Activated CD4-positive, alpha-beta T cell treated with anti-CD3 and anti-CD28 coated beads, Interleukin-10, Interleukin-2, amounts not matched to agents 100 ng/mL and 50 ng/mL, durations not matched to agents 16 hours and 8 hours (primary cell): ENCODE measurements at regions not wholly inside any gene's neighbourhood (a gene's known extent, or its start where the extent isn't known, plus 50 kb on each side); places are given as distances from the start of the nearest gene placed in this dataset.

Source experiments
- DNase-seq: peaks from one replicate; pipeline ENCODE4 v3.0.0-alpha.2; 2020

DNA sequence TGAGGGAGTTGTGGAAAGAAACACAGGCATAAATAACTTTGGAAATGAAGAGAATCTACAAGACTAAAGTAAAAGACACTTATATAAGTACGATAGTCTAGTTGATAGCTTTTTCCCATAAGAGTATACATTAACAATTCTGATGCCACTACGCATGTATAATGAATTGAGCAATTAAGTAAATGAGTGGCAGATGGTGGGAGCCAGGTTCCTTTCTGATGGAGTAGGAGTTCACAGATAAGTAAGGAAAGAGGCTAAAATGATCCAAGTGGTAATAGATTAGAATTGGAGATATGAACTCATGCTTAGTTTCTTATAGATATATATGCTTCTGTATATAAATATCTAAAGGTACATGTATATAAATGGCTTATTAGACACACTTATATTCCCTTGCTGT, 368.3 kb downstream of the FAM181B start:
- DNase-seq = no peak

DNA sequence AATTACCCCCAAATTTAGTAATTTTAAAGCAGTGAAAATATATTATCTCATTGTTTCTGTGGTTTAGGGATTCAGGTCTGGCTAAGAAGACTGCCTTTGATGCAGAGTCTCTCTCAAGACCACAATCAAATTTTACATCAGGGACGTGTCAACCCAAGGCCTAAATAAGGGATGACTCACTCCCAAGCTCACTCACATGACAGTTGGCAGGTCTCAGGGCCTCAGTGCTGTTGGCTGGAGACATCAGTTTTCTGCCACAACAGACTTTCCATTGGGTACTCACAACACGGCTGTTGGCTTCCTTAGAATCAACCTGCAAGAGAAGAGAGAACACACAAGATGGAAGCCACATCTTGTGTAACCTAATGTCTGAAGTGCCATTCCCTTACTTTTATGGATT, 377.3 kb downstream of the FAM181B start:
- DNase-seq = no peak

DNA sequence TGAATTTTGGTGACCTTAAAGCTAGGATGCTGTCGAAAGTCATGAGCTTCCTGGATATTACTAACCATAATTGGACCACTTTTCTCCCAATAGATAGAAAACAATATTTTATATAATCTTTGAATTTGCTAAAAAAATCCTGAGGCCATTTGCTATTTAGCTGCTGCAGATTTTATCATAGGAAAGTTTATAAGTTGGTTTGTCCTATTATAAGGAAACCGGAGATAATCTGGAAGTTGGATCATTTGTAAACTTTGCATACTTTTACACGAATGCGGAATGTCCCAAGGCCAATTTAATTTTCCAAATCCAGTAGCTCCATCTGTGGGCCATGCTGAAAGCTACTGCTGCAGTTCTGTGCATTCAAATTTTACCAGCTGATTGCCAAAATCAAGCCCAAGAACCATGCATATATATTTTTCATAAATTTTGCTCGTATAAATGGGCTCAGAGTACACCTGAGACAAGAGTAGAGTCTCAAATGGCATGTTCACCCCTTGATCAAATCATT, 378.3 kb downstream of the FAM181B start:
- no peak for DNase-seq

DNA sequence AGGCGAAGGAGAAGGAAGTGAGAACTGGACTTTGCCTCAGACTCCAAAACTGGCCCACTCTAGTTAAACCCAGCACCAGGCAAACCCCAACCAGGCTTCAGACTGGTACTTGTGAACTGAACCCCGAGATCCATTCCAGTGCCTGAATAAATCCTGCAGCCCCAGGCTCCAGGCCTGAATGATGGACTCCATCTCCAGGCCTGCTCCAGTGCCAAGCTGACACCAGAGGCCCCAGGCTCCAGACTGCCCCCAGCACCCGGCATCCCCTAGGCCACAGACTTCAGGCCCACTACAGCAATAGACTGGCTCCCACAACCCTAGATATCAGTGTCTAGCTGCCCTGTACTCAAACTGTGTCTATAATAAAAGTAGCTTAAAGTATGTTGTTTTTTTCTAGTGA, 406.8 kb downstream of the FAM181B start:
- no peak for DNase-seq

GRCh38 chr11:82321206-82321605, 412.5 kb downstream of the FAM181B start:
- DNase-seq = no peak

DNA sequence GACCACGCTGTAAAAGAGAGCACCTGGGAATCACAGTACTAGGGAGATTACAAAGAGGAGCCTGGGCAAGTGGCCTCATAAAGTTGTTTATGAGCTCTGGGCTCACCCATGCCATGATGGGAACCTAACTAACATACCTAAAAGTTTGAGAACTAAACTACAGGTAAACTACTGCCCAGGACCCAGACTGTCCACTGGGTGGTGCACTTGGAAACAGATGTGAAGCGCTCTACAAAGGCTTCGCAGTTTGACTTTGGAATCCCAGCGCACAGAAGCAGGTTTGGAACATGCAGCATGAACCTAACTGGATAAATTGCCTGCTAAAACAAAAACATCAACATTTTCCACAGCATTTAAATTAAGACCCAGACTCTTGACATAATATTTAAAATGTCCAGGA, 418.6 kb downstream of the FAM181B start:
- peak; percentile 11 for DNase-seq

DNA sequence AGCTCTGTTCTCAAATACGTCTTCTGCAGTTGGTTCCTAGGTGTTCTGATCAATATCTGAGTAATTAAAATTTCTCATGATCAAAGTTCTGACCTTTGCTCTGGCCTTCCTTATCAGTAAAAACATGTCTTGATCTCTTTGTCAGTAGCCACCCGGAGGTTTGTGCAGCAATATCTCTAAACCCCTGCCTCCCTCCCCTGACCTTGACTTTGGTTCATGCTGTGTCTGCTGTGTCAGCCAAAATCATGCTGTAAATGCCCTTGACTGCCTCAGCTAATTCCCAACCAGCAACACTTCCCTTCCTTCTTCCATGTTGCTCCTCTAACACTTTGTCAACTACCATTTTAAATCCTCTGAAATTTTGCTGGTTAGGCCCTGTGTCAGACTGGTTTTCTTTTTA, 424.7 kb downstream of the FAM181B start:
- DNase-seq = no peak

- no peak for DNase-seq
These were observed 428.5 kb downstream of the FAM181B start for GRCh38 chr11:82305123-82305522.

- DNase-seq = no peak
These were observed 430.0 kb downstream of the FAM181B start for GRCh38 chr11:82303671-82304070.

- no peak for DNase-seq
These were observed 445.2 kb downstream of the FAM181B start for GRCh38 chr11:82288471-82288870.

DNA sequence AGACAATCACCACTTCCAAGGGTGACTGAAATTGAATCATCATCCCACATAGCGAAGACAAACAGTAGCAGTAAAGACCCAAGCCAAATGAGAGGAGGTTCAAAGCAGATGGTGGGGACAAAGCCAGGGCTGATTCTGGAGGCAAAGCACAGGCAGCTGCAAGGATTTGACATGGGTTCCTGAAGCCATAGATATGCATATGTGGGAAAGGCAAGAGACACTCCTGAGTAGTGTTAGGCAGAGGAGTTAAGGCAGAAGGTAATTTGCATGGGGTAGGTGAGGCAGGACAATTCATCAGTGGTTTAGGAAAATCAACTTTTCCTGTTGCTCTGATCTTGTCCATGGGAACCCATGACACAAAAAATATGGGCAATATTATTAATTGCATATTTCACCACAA, 462.8 kb downstream of the FAM181B start:
- DNase-seq = no peak

- DNase-seq = no peak
These were observed 465.0 kb downstream of the FAM181B start for GRCh38 chr11:82268627-82269026.

DNA sequence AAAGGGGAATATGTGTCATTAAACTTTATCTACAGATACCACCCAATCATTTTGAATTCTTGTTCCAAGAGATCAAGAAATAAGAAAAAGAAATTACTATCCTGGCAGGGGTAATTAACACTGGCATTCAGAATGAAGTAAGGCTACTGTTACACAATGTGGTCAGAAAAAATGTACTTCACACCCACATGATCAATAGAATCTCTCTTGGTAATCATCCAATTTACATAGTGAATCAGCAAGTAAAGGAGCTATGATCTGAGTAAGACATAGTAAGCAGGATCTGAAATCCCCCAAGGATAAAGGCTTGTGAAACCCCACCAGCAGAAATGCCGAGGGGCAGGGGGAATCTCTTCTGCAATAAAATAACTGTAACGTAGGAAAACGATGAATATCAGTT, 466.5 kb downstream of the FAM181B start:
- DNase-seq = no peak

GRCh38 chr11:82261367-82261766, 472.3 kb downstream of the FAM181B start:
- no peak for DNase-seq

DNA sequence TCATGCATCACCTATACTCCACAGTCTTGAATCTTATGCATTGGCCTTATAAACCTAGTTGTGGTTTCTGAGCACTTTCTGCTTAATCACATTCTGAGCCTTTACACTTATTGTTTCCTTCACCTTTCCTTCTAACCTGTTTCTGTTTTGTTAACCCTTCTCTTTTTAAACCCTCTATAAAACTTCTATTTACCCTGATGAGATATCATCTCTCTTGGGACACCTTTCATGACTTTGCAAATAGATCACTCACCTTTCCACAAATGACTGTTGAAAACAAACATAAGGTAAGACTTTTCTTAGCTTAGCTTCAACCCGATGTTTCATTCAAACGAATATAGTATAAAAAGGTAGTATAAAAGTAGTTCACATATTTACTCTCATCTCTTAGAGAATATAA, 483.6 kb downstream of the FAM181B start:
- DNase-seq = no peak

- no peak for DNase-seq
These were observed 486.7 kb downstream of the FAM181B start for GRCh38 chr11:82246926-82247325.

- no peak for DNase-seq
These were observed 494.2 kb downstream of the FAM181B start for GRCh38 chr11:82239498-82239897.

DNA sequence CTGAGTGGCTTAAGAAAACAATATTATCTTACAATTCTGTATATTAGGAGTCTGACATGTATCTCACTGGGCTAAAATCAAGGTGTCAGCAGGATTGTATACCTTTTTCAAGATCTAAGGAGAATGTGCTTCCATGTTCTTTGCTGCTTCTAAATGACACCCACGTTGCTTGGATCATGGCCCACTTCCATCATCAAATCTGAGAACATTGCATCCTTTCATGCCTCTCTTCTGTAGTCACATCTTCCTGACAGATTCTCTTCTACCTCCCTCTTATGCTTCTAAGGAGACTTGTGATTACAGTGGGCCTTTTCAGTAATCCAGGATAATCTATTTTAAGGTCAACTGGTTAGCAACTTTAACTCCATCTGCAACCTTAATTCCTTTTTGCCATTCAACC, 499.4 kb downstream of the FAM181B start:
- DNase-seq = no peak

DNA sequence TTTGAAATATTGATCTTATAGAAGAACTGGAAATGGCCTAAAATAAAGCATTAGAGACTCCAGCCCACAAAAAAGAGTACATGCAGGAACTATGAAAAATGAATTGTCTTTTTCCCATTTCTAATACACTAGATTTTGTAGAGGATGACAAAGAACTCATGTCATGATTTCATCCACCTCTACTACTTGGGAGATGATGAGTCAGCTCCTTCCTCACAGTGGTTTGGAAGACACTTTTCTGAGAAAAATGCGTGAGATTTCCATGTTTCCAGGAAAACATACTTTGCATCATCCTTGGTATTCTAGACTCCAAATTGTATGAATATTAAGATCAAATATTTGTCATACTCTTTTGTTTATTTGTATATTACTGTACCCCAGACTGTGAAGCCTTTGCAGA, 500.5 kb downstream of the FAM181B start:
- peak; percentile 31 for DNase-seq

GRCh38 chr11:82229341-82229740, 504.3 kb downstream of the FAM181B start:
- DNase-seq = peak; percentile 14

DNA sequence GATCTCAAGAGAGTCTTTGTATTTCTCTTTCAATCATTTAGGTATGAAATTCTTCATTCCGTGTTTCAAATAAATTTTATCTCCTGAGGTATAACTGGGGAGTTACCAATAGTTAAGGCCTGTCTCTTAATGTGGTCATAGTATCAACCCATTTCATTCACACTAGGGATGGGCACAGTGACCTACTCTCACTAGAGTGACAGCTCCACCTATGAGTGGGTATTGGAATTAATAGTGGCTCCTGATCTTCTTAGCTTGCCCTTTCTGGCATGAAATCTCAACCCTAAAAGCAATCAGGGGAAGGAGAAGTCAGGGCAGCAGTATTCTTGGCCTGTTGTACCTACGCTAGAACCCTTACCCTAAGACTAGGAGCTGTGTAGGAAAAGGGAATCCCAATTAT, 507.7 kb downstream of the FAM181B start:
- DNase-seq = no peak

- no peak for DNase-seq
These were observed 508.2 kb downstream of the FAM181B start for GRCh38 chr11:82225502-82225901.

DNA sequence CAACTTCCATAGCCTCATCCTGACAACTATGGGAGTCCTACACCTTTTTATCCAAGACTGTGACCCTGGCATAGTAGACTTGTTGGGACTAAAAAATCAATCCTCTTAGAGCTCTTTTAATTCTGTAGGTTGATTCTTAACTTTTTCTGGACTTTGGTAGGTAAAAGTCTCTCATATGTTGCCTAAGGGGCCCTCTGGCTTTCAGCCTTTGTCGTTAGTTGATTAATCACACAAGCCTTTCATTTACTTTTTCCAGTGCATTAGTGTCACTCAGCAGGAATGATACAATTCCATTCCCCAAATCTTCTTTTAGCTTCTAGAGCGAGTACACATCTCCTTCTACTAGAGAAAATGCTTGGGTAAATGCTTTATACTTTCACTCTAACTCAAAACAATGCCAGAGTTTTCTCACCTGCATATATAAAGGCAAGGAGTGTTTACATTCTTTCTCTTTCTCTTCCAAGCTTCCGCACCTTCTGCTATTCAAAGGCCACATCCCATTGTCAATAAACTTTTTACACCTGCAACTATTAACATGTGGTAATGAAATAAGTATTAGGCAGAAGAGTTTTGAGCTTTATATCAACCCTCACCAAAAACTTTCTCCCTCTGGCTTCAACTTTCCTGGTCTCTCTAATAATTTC, 516.6 kb downstream of the FAM181B start:
- no peak for DNase-seq

DNA sequence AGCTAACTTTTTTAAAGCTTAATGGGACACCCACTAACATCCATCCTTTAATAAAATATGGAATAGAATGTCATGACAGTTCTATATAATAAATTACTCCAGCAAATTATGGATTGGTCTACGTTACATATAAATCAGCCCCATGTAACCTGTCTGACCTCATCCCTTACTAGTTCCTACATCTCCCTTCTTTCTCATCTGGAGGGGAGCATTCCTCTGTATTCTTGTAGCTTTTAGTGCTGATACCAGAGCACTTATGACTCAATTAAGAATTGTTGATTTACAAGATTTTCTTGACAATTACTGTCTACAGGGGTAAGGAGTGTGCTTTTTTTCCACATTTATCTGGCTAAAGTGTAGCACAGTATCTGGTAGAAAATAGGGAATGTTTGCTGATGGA, 523.7 kb downstream of the FAM181B start:
- no peak for DNase-seq

DNA sequence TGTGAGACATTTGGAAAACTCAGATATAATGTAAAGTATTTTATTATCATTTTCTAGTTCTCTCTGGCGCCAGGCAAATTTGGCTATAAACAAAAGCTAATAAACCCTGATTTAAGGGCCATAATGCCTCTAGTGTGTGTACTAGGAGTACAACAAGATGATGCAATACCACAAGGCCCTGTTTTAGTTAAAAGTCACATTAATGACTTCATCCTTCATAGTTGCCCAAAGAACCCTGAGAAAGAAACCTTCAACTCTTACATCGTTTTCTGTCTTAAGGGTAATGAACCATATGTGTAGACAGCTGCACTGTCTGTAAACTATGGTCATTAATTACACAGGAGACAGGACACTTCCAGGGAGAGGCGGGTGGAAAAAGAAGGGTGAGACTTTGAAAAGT, 538.4 kb downstream of the FAM181B start:
- no peak for DNase-seq
